ENCODE measurements at regions not wholly inside any gene's neighbourhood (a gene's known extent, or its start where the extent isn't known, plus 50 kb on each side); places are given as distances from the start of the nearest gene placed in this dataset.

GRCh38 chr1:115140442-115141144 lies 51.3 kb upstream of the TSPAN2 start:
- no peak for DNase-seq (ENCODE audit: low read depth)
- TF ChIP-seq, protein P1, sequence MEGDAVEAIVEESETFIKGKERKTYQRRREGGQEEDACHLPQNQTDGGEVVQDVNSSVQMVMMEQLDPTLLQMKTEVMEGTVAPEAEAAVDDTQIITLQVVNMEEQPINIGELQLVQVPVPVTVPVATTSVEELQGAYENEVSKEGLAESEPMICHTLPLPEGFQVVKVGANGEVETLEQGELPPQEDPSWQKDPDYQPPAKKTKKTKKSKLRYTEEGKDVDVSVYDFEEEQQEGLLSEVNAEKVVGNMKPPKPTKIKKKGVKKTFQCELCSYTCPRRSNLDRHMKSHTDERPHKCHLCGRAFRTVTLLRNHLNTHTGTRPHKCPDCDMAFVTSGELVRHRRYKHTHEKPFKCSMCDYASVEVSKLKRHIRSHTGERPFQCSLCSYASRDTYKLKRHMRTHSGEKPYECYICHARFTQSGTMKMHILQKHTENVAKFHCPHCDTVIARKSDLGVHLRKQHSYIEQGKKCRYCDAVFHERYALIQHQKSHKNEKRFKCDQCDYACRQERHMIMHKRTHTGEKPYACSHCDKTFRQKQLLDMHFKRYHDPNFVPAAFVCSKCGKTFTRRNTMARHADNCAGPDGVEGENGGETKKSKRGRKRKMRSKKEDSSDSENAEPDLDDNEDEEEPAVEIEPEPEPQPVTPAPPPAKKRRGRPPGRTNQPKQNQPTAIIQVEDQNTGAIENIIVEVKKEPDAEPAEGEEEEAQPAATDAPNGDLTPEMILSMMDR (IDR thresholded peaks at IDR 0.05; ENCODE audit: control insufficient read depth, extremely low read depth, insufficient read depth), result no peak
- H3K4me3 ChIP-seq (ENCODE audit: low read depth, low read length), result no peak overlapping the region

DNA sequence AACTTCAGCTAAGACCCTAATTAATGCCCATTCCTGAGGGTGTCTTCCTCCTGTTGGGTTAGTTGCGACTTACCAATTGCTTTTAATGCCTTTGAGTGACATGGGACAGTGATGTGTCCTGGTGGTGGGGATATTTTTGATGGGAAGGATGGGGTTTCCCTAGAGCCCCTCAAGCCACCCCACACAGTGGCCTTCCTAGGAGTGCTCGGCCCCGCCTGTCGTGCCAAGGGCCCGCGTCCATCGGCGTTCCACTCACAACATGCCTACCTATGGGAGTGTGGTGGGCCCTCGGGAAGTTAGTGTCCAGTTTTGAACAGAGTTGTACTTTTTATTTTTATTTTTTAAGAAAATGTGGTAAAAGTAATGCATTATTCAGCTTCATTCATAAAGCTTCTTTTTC lies 50.1 kb upstream of the TSPAN2 start:
- DNase-seq (ENCODE audit: low read depth), result no peak
- no peak overlapping the region for H3K4me3 ChIP-seq (ENCODE audit: low read depth, low read length)
- TF ChIP-seq, protein P1 (IDR thresholded peaks at IDR 0.05; ENCODE audit: control insufficient read depth, extremely low read depth, insufficient read depth), result no peak

Data from LNCaP clone FGC (cell line).